PC-9 (cell line): ENCODE measurements at regions not wholly inside any gene's neighbourhood (a gene's known extent, or its start where the extent isn't known, plus 50 kb on each side); places are given as distances from the start of the nearest gene placed in this dataset.

ENCODE experiments used
- BruUV-seq: library from RNA; stranded (reverse); fragments of 400-500 nt; replicated peaks from 2 replicates; lab custom pipeline; 2021; lab: Mats Ljungman, UMichigan
- CTCF ChIA-PET: fragments of 300-600 bp; sonication (Branson Sonifier 250); formaldehyde crosslinking; loops from one replicate; lab custom pipeline; 2022; ENCODE audit warnings: antibody characterized with exemption; lab: Charles Lee
- POLR2A ChIA-PET: fragments of 300-600 bp; sonication (Branson Sonifier 250); formaldehyde crosslinking; loops from one replicate; lab custom pipeline; 2022; ENCODE audit warnings: antibody characterized with exemption; ENCODE audit not compliant: unreplicated experiment; lab: Charles Lee
- DNase-seq, 2 experiments: peaks; one replicate each; pipeline versions ENCODE4 v3.0.0 to v3.0.0-alpha.2; 2015 to 2022; ENCODE audit warnings: mixed read lengths in 1 of 2
- H2AFZ ChIP-seq: fragments of 200-600 bp; sonication (generic); 2 replicates; pipeline ENCODE4 v1.8.1; 2017; ENCODE audit warnings: antibody characterized with exemption
- H3F3A ChIP-seq: fragments of 200-600 bp; sonication (generic); 2 replicates; pipeline ENCODE4 v1.8.1; 2017; ENCODE audit warnings: antibody characterized with exemption, mild to moderate bottlenecking, low read depth; ENCODE audit not compliant: insufficient read depth
- H3K27ac ChIP-seq: fragments of 200-600 bp; sonication (generic); 2 replicates; pipeline ENCODE4 v1.6.1; 2016; ENCODE audit warnings: mixed run types
- H3K27me3 ChIP-seq: fragments of 200-600 bp; sonication (generic); 2 replicates; pipeline ENCODE4 v1.6.1; 2016; ENCODE audit warnings: low read depth, mixed run types; ENCODE audit not compliant: insufficient read depth
- H3K36me3 ChIP-seq: fragments of 200-600 bp; sonication (generic); 2 replicates; pipeline ENCODE4 v1.6.1; 2016; ENCODE audit warnings: low read depth, mixed run types
- H3K4me1 ChIP-seq: fragments of 200-600 bp; sonication (generic); replicated peaks from 2 replicates; pipeline ENCODE4 v1.6.1; 2016; ENCODE audit warnings: mixed run types; ENCODE audit not compliant: insufficient read depth
- H3K4me2 ChIP-seq: fragments of 200-600 bp; sonication (generic); 2 replicates; pipeline ENCODE4 v1.6.1; 2017; ENCODE audit warnings: mixed run types
- H3K4me3 ChIP-seq: fragments of 200-600 bp; sonication (generic); 2 replicates; pipeline ENCODE4 v1.6.1; 2016; ENCODE audit warnings: mixed run types
- H3K79me2 ChIP-seq: fragments of 200-600 bp; sonication (generic); 2 replicates; pipeline ENCODE4 v1.6.1; 2017; ENCODE audit warnings: low read depth, mixed run types
- H3K9me2 ChIP-seq: fragments of 200-600 bp; sonication (generic); 2 replicates; pipeline ENCODE4 v1.8.1; 2017; ENCODE audit warnings: mild to moderate bottlenecking; ENCODE audit not compliant: insufficient read depth
- H3K9me3 ChIP-seq: fragments of 200-600 bp; sonication (generic); 2 replicates; pipeline ENCODE4 v1.8.1; 2016; ENCODE audit warnings: low read depth; ENCODE audit not compliant: insufficient read depth
- H4K20me1 ChIP-seq: fragments of 200-600 bp; sonication (generic); 2 replicates; pipeline ENCODE4 v1.8.1; 2017; ENCODE audit not compliant: insufficient read depth
- EZH2 ChIP-seq: fragments of 200-600 bp; sonication (generic); IDR thresholded peaks from 2 replicates; pipeline ENCODE4 v1.8.0; 2017; ENCODE audit warnings: antibody characterized with exemption, low read depth
- intact Hi-C: fragments of 100-400 bp; cut with micrococcal nuclease; formaldehyde crosslinking; loops from one replicate; pipeline ENCODE4 v1.10.0; 2022; ENCODE audit not compliant: unreplicated experiment
- TF ChIP-seq, protein P1 (sequence below): fragments of 200-600 bp; sonication (generic); conservative IDR thresholded peaks from 2 replicates; pipeline ENCODE4 v1.6.1; 2017; ENCODE audit warnings: mixed run types, antibody characterized with exemption, mild to moderate bottlenecking, moderate library complexity

DNA sequence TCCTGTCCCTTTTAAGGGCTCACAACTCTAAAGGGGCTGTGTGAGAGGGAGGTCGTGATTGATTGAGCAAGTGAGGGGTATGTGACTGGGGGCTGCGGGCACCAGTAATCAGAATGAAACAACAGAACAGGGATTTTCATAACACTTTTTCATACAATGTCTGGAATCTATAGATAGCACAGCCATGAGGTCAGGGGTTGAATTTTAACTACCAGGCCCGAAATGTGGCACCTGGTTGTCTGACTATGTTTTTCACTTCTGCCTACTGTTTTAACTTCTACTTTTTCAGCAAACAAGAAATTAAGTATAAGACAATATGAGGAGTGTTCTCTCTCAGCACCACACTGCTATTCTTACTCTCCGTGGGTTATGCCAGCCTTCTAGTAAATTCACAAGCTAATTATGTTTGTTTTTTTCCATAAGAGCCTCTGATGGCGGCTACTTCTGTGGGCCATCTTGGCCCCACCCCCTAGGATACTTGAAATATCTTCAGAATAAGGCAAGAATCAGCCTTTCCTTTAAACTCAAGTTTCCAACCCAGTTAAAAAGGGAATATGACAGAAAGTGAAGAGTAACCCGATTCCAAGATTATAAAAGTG lies 552.8 kb upstream of the CHORDC1 start:
- Histone ChIP-seq H4K20me1 (no peaks in the 10 kb centered on the region), H3K27me3 (no peaks in the 10 kb centered on the region), H3F3A (no peaks in the 10 kb centered on the region), H3K9me3 (no peaks in the 10 kb centered on the region), H3K36me3 (no peaks in the 10 kb centered on the region), H3K4me3 (no peak overlapping the region), H3K27ac (no peak overlapping the region), H3K4me2 (no peak overlapping the region), H3K4me1 (no peaks in the 10 kb centered on the region), H3K9me2 (no peaks in the 10 kb centered on the region), H3K79me2 (no peaks in the 10 kb centered on the region), H2AFZ (no peak overlapping the region; the same call in 1 of the 2 replicates)
- CTCF ChIA-PET = no interaction called here
- no peak for DNase-seq
- TF ChIP-seq, protein P1, sequence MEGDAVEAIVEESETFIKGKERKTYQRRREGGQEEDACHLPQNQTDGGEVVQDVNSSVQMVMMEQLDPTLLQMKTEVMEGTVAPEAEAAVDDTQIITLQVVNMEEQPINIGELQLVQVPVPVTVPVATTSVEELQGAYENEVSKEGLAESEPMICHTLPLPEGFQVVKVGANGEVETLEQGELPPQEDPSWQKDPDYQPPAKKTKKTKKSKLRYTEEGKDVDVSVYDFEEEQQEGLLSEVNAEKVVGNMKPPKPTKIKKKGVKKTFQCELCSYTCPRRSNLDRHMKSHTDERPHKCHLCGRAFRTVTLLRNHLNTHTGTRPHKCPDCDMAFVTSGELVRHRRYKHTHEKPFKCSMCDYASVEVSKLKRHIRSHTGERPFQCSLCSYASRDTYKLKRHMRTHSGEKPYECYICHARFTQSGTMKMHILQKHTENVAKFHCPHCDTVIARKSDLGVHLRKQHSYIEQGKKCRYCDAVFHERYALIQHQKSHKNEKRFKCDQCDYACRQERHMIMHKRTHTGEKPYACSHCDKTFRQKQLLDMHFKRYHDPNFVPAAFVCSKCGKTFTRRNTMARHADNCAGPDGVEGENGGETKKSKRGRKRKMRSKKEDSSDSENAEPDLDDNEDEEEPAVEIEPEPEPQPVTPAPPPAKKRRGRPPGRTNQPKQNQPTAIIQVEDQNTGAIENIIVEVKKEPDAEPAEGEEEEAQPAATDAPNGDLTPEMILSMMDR = no peak
- TF ChIP-seq EZH2 = no peak
- POLR2A ChIA-PET = no interaction called here
- BruUV-seq = no TSS peak
- intact Hi-C loops = no loop called here

DNA sequence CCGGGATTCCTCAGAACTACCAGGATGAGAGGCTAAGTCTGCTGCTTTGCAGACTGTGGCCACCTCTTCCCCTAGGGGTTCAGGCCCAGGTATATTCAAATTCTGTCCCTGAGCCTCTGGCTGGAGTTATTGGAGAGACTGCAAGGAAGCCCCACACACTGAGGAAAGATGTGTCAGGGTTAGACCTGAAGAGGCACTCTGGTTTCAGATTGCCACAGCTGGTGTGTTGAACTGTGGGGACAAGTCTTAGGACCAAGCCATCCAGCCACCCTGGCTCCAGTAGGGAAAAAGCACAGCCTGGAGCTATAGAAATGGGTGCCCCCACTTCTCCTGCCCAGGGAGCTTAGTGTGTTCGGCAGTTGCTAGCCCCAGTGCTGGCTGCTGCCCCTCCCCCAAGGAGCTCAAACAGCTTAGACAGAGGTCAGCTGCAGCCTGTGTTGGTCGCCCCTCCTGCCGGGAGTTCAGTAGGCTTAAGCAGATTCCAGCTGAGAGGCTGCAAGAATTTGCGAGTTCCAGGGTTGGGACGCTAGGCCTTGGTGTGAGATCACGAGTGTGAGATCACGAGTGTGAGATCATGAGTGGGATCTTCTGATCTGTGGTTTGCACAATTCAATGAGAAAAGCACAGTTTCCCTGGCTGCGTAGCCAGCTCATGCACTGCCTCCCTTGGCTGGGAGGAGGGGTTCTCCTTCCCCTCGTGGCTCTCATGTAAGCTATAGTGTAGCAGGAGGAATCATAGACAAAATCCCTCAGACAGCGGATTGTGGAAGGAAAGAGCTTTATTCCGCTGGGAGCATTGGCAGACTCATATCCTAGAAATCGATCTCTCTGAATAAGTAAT lies 552.1 kb upstream of the CHORDC1 start:
- Histone ChIP-seq H3K9me3 (no peaks in the 10 kb centered on the region), H3K4me3 (no peak overlapping the region), H2AFZ (no peak overlapping the region; the same call in 1 of the 2 replicates), H3F3A (no peaks in the 10 kb centered on the region), H3K27me3 (no peaks in the 10 kb centered on the region), H3K4me1 (no peaks in the 10 kb centered on the region), H3K9me2 (no peaks in the 10 kb centered on the region), H3K36me3 (no peaks in the 10 kb centered on the region), H3K79me2 (no peaks in the 10 kb centered on the region), H3K27ac (no peak overlapping the region), H4K20me1 (no peaks in the 10 kb centered on the region), H3K4me2 (no peak overlapping the region)
- ChIA-PET CTCF (no interaction called here), POLR2A (no interaction called here)
- TF ChIP-seq, protein P1 = no peak
- TF ChIP-seq EZH2 = no peak
- intact Hi-C loops = no loop called here
- BruUV-seq = no TSS peak
- DNase-seq = no peak

DNA sequence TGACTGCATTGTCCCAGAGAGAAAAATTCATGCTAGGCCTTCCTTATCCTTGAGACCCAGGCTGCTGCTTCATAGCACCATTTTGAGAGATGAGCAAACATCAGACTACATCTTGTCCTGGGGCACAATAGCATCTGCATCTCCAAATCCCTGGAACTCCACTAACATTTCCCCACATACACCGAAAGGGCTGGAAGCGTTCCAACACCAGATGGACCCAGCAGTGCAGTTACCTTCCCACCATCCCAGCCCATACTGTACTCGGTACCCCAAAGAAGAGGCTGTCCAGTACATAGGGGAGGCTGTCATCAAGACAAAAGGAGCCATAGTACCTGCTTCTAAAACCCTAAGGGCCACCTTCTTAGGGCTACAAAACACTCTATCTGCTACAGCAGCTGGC lies 547.2 kb upstream of the CHORDC1 start:
- intact Hi-C loops = no loop called here
- H4K20me1 ChIP-seq = peaks cover 5% of the 10 kb centered on the region; the same call in 1 of the 2 replicates
- ChIA-PET CTCF (no interaction called here), POLR2A (no interaction called here)
- no peak overlapping the region for H3K4me3 ChIP-seq
- H3K4me2 ChIP-seq = no peak overlapping the region
- no peak overlapping the region for H3K27ac ChIP-seq
- TF ChIP-seq, protein P1 = no peak
- no peak for TF ChIP-seq EZH2
- BruUV-seq = no TSS peak
- no peaks in the 10 kb centered on the region for H3K36me3 ChIP-seq
- no peaks in the 10 kb centered on the region for H3K9me3 ChIP-seq
- H3K4me1 ChIP-seq = no peaks in the 10 kb centered on the region
- no peaks in the 10 kb centered on the region for H3K27me3 ChIP-seq
- no peaks in the 10 kb centered on the region for H3F3A ChIP-seq
- no peaks in the 10 kb centered on the region; the same call in 1 of the 2 replicates for H3K9me2 ChIP-seq
- no peaks in the 10 kb centered on the region for H3K79me2 ChIP-seq
- no peak overlapping the region for H2AFZ ChIP-seq
- DNase-seq = no peak
